IPS DF 6.9 (cell line): ENCODE measurements at regions not wholly inside any gene's neighbourhood (a gene's known extent, or its start where the extent isn't known, plus 50 kb on each side); places are given as distances from the start of the nearest gene placed in this dataset.

Source experiments
- DNase-seq: peaks from one replicate; pipeline ENCODE4 v3.0.0-alpha.2; 2013; ENCODE audit warnings: low read depth, low spot score
- H3K27ac ChIP-seq: one replicate; pipeline ENCODE4 v1.5.1; 2013; ENCODE audit warnings: low read length, control low read depth
- H3K27me3 ChIP-seq: 2 replicates; pipeline ENCODE4 v1.6.1; 2013; ENCODE audit warnings: mild to moderate bottlenecking, low read length; ENCODE audit not compliant: control insufficient read depth, insufficient read depth
- H3K36me3 ChIP-seq: 2 replicates; pipeline ENCODE4 v1.6.1; 2013; ENCODE audit warnings: low read length; ENCODE audit not compliant: control insufficient read depth, insufficient read depth
- H3K4me1 ChIP-seq: 2 replicates; pipeline ENCODE4 v1.6.1; 2013; ENCODE audit warnings: low read length; ENCODE audit not compliant: control insufficient read depth, insufficient read depth
- H3K4me3 ChIP-seq: 2 replicates; pipeline ENCODE4 v1.5.1; 2013; ENCODE audit warnings: mild to moderate bottlenecking, low read length
- H3K9me3 ChIP-seq: 2 replicates; pipeline ENCODE4 v1.6.1; 2013; ENCODE audit warnings: low read length, inconsistent platforms; ENCODE audit not compliant: control insufficient read depth, insufficient read depth
- WGBS: extraction: QIAGEN DNeasy Blood & Tissue Kit; methylation state at CpG from one replicate; pipeline ENCODE4 v1.1.7; 2013; ENCODE audit warnings: mixed read lengths, missing lambda C conversion rate; ENCODE audit not compliant: insufficient read length, insufficient coverage; 5-methylcytosine and 5-hydroxymethylcytosine counted together

DNA sequence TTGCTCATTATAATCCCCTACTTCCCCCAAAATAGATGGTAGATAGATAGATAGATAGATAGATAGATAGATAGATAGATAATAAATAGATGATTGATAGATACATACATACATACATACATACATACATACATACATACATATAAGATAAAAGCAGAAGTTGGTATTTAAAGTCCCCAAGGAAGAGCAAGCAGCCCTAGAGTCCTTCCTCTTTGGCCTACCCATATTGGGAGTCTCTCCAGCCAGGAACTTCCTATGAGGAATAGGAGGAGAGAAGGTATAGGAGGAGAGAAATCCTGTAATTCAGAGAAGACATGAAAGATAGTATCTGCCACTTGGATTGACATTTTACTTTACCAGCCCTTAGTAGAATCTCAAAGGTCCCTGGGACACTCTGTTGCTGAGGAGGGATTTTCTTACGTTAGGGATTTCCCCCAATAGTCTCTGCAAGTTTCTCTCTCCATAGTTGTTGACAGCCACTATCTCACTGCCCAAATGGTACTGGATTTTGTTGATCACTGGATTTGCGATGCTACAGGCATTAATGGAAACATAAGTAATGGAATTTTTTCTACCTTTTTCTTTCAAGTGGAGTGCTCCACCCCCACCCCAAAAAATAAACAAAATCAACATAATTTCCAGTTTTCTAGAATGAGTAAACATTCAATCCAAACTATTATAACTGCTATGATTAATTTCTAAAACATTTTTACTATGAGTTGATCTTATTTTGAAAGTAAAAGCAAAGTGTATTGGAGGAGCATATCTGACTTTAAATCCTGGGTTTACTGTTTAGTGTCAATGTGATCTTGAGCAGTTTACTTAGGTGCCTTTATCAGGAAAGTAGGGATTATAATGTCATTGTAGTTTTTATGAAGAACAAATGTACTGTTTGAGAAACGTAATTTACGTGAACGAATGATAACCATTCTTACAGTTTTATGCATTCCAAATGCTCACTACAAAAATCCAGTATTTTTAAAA lies 93.2 kb upstream of the TNFSF4 start:
- WGBS, result no CpG with 5 or more reads among the region's 5 CpGs
- peaks cover 1% of the 10 kb centered on the region; the same call in 1 of the 2 replicates for H3K4me1 ChIP-seq
- no peak for DNase-seq
- H3K27ac ChIP-seq, result no peak overlapping the region
- H3K36me3 ChIP-seq, result no peaks in the 10 kb centered on the region
- no peaks in the 10 kb centered on the region for H3K9me3 ChIP-seq
- H3K4me3 ChIP-seq, result no peak overlapping the region
- no peaks in the 10 kb centered on the region for H3K27me3 ChIP-seq

DNA sequence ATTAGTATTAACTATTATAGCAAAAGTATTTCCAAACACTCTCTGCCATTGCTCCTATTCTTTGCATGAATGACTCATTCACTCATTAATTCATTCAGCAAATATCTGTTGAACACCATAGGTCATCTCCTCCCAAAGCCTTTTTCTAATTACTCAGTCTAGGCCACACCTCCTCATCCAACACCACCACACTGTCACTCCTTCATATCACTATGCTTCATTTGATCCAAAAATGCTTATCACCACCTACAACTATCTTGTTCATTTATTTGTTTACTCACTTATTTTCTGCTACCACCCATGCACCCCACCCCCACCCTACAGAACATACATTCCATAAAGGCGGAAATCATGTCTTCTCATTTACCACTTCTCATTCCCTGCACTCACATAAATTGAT lies 94.4 kb upstream of the TNFSF4 start:
- no peak overlapping the region for H3K27ac ChIP-seq
- H3K27me3 ChIP-seq, result no peaks in the 10 kb centered on the region
- no CpG with 5 or more reads among the region's 1 CpG for WGBS
- peaks cover 1% of the 10 kb centered on the region; the same call in 1 of the 2 replicates for H3K4me1 ChIP-seq
- H3K4me3 ChIP-seq, result no peak overlapping the region
- H3K9me3 ChIP-seq, result no peaks in the 10 kb centered on the region
- no peak for DNase-seq
- no peaks in the 10 kb centered on the region for H3K36me3 ChIP-seq

DNA sequence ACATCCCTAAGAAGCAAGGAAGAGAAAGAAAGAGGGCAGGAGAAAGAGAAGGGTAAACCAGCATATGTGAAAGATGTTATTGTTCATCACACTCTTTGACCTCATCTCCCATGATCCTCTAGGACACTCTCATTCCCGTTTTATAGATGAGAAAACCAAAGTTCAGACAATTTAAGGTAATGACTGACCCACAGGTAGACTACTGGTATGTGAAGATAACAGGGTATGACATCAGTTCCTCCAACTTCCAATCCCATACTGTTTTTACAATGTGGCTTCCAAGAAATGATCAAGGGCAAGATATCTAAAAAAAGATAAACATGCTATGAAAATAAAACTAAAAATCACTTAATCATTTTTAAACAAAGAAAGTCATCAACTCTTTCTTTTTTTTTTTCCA lies 95.2 kb upstream of the TNFSF4 start:
- DNase-seq, result no peak
- H3K9me3 ChIP-seq, result no peaks in the 10 kb centered on the region
- no peak overlapping the region for H3K4me3 ChIP-seq
- WGBS, result no CpG with 5 or more reads among the region's 1 CpG
- no peaks in the 10 kb centered on the region for H3K36me3 ChIP-seq
- H3K4me1 ChIP-seq, result peaks cover 1% of the 10 kb centered on the region; the same call in 1 of the 2 replicates
- no peaks in the 10 kb centered on the region for H3K27me3 ChIP-seq
- H3K27ac ChIP-seq, result no peak overlapping the region

DNA sequence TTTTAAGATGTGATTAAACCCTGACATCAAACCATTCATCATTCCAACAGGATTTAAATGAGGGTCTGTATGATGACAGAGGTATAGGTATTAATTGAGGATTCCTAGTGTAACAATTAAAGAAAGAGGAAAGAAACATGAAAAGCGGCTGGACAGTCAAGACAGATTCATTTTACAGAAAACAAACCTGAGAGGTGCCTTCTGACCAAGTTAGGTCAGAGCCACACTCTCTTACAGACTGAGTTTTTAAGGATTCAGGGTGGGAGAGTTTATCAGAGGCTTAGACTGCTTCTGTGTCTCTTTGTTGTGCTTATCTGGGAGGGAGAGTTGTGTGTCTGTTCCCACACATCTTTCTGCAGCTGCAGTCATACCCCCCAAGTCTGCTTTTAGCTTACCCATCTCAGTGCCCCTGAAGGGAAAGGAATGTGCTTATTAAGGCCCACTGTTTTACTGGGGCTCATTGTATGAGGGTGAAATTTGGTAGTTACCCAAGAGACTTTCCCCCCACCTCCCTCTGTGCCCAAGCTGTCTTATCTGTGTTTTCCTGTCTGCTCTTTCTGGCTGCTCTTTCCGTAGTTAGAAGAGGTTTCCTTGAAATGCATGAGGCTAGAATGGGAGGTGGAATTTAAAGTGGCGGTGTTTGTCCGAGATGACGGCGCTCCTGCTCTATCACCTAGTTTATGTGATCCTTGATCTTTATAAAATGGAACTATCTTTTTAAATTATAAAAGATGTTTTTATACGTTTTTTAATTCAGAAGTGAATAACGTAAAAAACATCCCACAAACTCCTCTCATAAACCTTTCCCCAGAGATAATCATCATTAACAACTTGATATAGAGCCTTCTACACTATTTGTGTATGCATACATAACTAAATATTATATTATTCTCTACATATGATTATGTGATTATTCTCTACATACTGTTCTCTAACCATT lies 96.0 kb upstream of the TNFSF4 start:
- no peak for DNase-seq
- H3K27ac ChIP-seq, result no peak overlapping the region
- 100% methylated on average over 1 of the region's 8 CpGs for WGBS
- H3K27me3 ChIP-seq, result no peaks in the 10 kb centered on the region
- peaks cover 1% of the 10 kb centered on the region; the same call in 1 of the 2 replicates for H3K4me1 ChIP-seq
- H3K9me3 ChIP-seq, result no peaks in the 10 kb centered on the region
- H3K36me3 ChIP-seq, result no peaks in the 10 kb centered on the region
- no peak overlapping the region for H3K4me3 ChIP-seq

DNA sequence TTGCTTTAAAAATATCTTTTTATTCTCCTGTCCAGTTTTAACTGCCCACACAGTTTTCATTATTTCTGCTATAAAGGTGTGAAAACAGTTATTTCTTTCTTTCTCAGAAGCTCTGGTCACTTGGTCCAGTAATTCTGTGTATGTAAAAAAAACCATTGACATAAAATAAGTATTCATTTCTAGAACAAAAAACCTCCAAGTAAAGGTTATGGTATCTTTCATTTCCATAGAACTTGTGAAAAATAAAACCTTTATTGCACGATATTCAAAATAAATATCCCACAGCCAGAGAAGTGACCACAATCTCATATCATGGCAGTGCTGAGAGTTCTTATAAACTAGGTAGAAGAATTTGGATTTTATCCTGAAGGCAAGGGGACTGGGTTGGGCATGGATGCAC lies 96.9 kb upstream of the TNFSF4 start:
- no CpG with 5 or more reads among the region's 1 CpG for WGBS
- Histone ChIP-seq H3K27me3 (no peaks in the 10 kb centered on the region), H3K4me3 (no peak overlapping the region), H3K9me3 (no peaks in the 10 kb centered on the region), H3K27ac (no peak overlapping the region), H3K4me1 (peaks cover 1% of the 10 kb centered on the region; the same call in 1 of the 2 replicates), H3K36me3 (no peaks in the 10 kb centered on the region)
- DNase-seq, result no peak

DNA sequence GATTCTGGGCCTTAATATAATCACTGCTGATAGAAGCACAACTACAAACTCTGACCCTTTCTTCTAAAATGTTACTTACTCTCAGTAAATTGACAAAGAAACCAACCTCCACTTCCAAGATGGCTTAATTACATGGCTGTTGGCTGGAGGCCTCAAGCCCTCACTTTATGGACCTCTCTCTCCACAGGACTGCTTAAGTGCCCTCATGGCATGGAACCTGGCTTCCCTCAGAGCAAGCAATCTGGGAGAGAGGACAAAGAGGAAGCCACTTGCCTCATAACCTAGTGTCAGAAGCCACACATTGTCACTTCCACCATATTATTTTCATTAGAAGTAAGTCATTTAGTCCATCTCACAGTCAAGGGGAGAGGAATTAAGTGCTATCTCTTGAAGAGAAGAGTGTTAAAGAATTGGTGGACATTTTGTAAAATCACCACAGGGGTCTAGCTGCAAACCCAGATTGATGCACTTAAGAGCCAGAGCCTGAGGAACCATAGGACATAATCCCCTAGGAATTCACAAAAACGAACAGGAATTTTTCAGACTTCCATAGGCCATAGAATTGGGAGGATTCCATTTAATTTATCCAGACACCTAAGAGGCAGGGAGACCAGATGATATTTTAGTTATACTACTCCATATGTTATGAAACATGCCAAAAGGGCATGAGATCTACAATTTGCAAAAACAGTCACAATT lies 97.5 kb upstream of the TNFSF4 start:
- no peak overlapping the region for H3K4me3 ChIP-seq
- H3K4me1 ChIP-seq, result peaks cover 1% of the 10 kb centered on the region; the same call in 1 of the 2 replicates
- no peak for DNase-seq
- no peaks in the 10 kb centered on the region for H3K9me3 ChIP-seq
- no CpG with 5 or more reads among the region's 1 CpG for WGBS
- no peaks in the 10 kb centered on the region for H3K36me3 ChIP-seq
- no peak overlapping the region for H3K27ac ChIP-seq
- H3K27me3 ChIP-seq, result no peaks in the 10 kb centered on the region

DNA sequence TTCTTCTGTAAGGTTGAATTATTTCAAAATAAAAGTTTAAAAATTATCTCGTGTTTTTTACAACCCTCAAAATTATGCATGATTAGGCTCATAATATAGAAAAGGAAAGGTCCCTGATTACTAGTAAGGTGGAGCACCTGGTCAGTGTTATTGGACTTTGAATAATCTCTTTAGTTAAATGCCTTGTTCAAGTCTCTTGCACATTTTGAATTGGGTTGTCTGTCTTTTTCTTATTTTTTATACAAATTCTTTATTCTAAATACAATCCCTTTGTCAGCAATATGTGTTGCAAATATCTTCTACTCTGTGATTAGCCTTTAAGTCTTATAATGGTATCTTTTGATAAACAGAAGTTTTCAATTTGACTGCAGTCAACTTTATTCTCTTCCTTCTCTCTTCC lies 100.7 kb upstream of the TNFSF4 start:
- Histone ChIP-seq H3K27me3 (no peaks in the 10 kb centered on the region), H3K27ac (no peak overlapping the region), H3K36me3 (no peaks in the 10 kb centered on the region), H3K4me1 (peaks cover 1% of the 10 kb centered on the region; the same call in 1 of the 2 replicates), H3K4me3 (no peak overlapping the region), H3K9me3 (no peaks in the 10 kb centered on the region)
- no peak for DNase-seq
- WGBS, result no CpG with 5 or more reads among the region's 1 CpG

DNA sequence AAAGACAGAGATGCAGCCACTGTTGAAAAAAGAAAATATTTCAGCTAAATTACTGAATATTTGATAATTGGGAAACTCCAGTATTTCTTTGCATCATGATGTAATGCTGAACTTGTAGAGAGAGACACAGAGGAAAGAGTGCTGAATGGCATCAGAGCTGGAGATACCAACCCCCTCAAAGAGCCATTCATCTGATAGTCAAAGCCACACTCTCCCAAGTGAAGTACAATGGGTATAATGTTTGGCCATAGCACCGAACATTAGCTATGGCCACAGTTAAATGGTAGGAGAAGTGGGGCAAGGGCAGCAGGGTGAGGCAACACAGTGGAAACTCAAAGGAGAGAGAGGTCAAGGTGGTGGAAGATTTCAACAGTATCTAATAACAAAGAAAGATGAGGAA lies 107.5 kb upstream of the TNFSF4 start:
- WGBS, result no CpG with 5 or more reads among the region's 1 CpG
- Histone ChIP-seq H3K9me3 (no peaks in the 10 kb centered on the region), H3K36me3 (no peaks in the 10 kb centered on the region), H3K4me3 (no peak overlapping the region), H3K27me3 (no peaks in the 10 kb centered on the region), H3K27ac (no peak overlapping the region), H3K4me1 (no peaks in the 10 kb centered on the region)
- DNase-seq, result no peak

DNA sequence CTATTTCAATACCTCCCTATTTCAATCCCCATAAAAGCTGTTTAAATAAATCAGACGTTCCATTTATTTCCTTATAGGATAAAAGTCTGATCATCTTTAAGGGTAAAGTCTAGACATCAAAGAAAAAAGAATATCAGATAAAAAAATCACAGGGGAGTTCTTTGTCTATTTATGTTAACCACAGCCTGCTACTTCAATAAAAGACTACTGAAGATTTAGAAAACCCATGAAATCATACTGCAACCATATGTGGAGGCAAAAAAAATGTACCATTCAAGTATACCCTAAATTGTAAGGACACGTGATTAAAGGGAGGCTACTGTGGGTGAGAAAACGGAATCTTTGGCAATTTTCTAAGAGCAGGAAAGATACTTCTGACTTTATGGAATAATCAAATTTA lies 108.2 kb upstream of the TNFSF4 start:
- DNase-seq, result no peak
- no peaks in the 10 kb centered on the region for H3K27me3 ChIP-seq
- no CpG with 5 or more reads among the region's 3 CpGs for WGBS
- no peaks in the 10 kb centered on the region for H3K36me3 ChIP-seq
- no peaks in the 10 kb centered on the region for H3K4me1 ChIP-seq
- H3K9me3 ChIP-seq, result no peaks in the 10 kb centered on the region
- no peak overlapping the region for H3K4me3 ChIP-seq
- no peak overlapping the region for H3K27ac ChIP-seq

DNA sequence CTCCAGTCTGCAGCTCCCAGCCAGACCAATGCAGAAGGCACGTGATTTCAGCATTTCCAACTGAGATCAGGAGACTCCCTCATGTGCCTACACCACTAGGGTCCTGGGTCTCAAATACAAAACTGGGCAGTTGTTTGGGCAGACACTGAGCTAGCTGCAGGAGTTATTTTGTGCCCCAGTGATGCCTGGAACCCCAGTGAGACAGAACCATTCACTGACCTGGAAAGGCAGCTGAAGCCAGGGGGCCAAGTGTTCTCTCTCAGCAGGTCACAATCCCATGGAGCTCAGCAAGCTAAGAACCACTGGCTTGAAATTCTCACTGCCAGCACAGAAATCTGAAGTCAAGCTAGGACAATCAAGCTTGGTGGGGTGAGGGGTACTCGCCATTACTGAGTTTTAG lies 111.7 kb upstream of the TNFSF4 start:
- no peaks in the 10 kb centered on the region for H3K9me3 ChIP-seq
- no peaks in the 10 kb centered on the region for H3K27me3 ChIP-seq
- H3K27ac ChIP-seq, result no peak overlapping the region
- no CpG with 5 or more reads among the region's 2 CpGs for WGBS
- no peak overlapping the region for H3K4me3 ChIP-seq
- H3K36me3 ChIP-seq, result no peaks in the 10 kb centered on the region
- DNase-seq, result no peak
- H3K4me1 ChIP-seq, result no peaks in the 10 kb centered on the region
